SHP77 treated with DMSO at 0.1 percent for 48 hours (cell line): ENCODE measurements at regions not wholly inside any gene's neighbourhood (a gene's known extent, or its start where the extent isn't known, plus 50 kb on each side); places are given as distances from the start of the nearest gene placed in this dataset.

ENCODE experiments used
- DNase-seq: peaks from one replicate; lab custom pipeline; 2025; lab: John Stamatoyannopoulos, UW

GRCh38 chr4:189385579-189385978 is 555.1 kb upstream of the FRG1 start:
- no peak for DNase-seq

- no peak for DNase-seq
Observed at GRCh38 chr4:189396435-189396834, 544.2 kb upstream of the FRG1 start.

- no peak for DNase-seq
Observed at GRCh38 chr4:189404271-189404670, 536.4 kb upstream of the FRG1 start.

GRCh38 chr4:189409158-189409557 is 531.5 kb upstream of the FRG1 start:
- no peak for DNase-seq

- no peak for DNase-seq
Observed at GRCh38 chr4:189414021-189414420, 526.7 kb upstream of the FRG1 start.

- DNase-seq, result no peak
Observed at GRCh38 chr4:189420572-189420971, 520.1 kb upstream of the FRG1 start.

GRCh38 chr4:189436207-189436606 is 504.5 kb upstream of the FRG1 start:
- no peak for DNase-seq

- no peak for DNase-seq
Observed at GRCh38 chr4:189440716-189441115, 500.0 kb upstream of the FRG1 start.

- no peak for DNase-seq
Observed at GRCh38 chr4:189443341-189443740, 497.3 kb upstream of the FRG1 start.

- no peak for DNase-seq
Observed at GRCh38 chr4:189445613-189446012, 495.1 kb upstream of the FRG1 start.

- no peak for DNase-seq
Observed at GRCh38 chr4:189463734-189464133, 476.9 kb upstream of the FRG1 start.

GRCh38 chr4:189494407-189494806 is 446.3 kb upstream of the FRG1 start:
- DNase-seq, result no peak

- no peak for DNase-seq
Observed at GRCh38 chr4:189497516-189497915, 443.2 kb upstream of the FRG1 start.

GRCh38 chr4:189497996-189498395 is 442.7 kb upstream of the FRG1 start:
- DNase-seq, result no peak

GRCh38 chr4:189498457-189498856 is 442.2 kb upstream of the FRG1 start:
- DNase-seq, result no peak

GRCh38 chr4:189499696-189500095 is 441.0 kb upstream of the FRG1 start:
- no peak for DNase-seq

- no peak for DNase-seq
Observed at GRCh38 chr4:189500970-189501369, 439.7 kb upstream of the FRG1 start.

GRCh38 chr4:189502841-189503435 is 437.7 kb upstream of the FRG1 start:
- no peak for DNase-seq

- no peak for DNase-seq
Observed at GRCh38 chr4:189504220-189504619, 436.5 kb upstream of the FRG1 start.

- no peak for DNase-seq
Observed at GRCh38 chr4:189505380-189505779, 435.3 kb upstream of the FRG1 start.

- DNase-seq, result no peak
Observed at GRCh38 chr4:189506080-189506479, 434.6 kb upstream of the FRG1 start.

- no peak for DNase-seq
Observed at GRCh38 chr4:189507060-189507459, 433.6 kb upstream of the FRG1 start.

GRCh38 chr4:189510601-189511000 is 430.1 kb upstream of the FRG1 start:
- no peak for DNase-seq

- DNase-seq, result no peak
Observed at GRCh38 chr4:189511581-189511980, 429.1 kb upstream of the FRG1 start.

- no peak for DNase-seq
Observed at GRCh38 chr4:189513421-189513820, 427.3 kb upstream of the FRG1 start.
